ENCODE measurements at regions not wholly inside any gene's neighbourhood (a gene's known extent, or its start where the extent isn't known, plus 50 kb on each side); places are given as distances from the start of the nearest gene placed in this dataset.

GRCh38 chr15:91694831-91695210 is 158.7 kb upstream of the SLCO3A1 start (continued):
- TF ChIP-seq KIAA2018 (CRISPR knock-in tag; IDR thresholded peaks at IDR 0.05; ENCODE audit: borderline replicate concordance) = no peak

- in situ Hi-C loops (cut with HindIII; ENCODE audit: extremely low pct_ligation_motif_present, low pct_unique_long_range_greater_than_20kb) (no loop called here), intact Hi-C loops (cut with micrococcal nuclease; ENCODE audit: unreplicated experiment) (no loop called here)
- Histone ChIP-seq H3K36me3 (replicated peaks in 1 of 2; ENCODE audit: control insufficient read depth in 1 of 2, insufficient read depth in 2 of 2, low read length in 2 of 2) (no peaks in the 10 kb centered on the region), H2AFZ (ENCODE audit: low read length) (no peak overlapping the region), H3K4me3 (replicated peaks in 1 of 3; ENCODE audit: insufficient read depth in 1 of 3, low read depth in 2 of 3, low read length in 3 of 3) (no peak overlapping the region), H3K4me1 (ENCODE audit: insufficient read depth, low read length) (peaks cover 11% of the 10 kb centered on the region), H3K9me3 (ENCODE audit: low read length) (no peaks in the 10 kb centered on the region), H4K20me1 (ENCODE audit: insufficient read depth, low read length) (no peaks in the 10 kb centered on the region), H3K27ac (ENCODE audit: extremely low read length, insufficient read depth, low read length) (no peak overlapping the region), H3K27me3 (ENCODE audit: control insufficient read depth in 1 of 2, insufficient read depth in 2 of 2, low read length in 2 of 2) (peaks cover 0 to 12% of the 10 kb centered on the region in 2 experiments; a peak in 1 of 5 replicates), H3K9ac (ENCODE audit: insufficient read depth, low read depth, low read length) (no peak overlapping the region), H3K79me2 (ENCODE audit: insufficient read depth, low read length) (no peaks in the 10 kb centered on the region), H3K4me2 (ENCODE audit: low read depth, low read length) (no peak overlapping the region)
- DNase-seq (ENCODE audit: low spot score) = no peak
- BruUV-seq (replicated peaks) = no TSS peak
- no peak for FAIRE-seq
- no peak for ATAC-seq
- POLR2A ChIA-PET = no interaction called here
- 38% methylated on average over 8 of the region's 8 CpGs for WGBS (ENCODE audit: low lambda C conversion rate)
- CTCF ChIA-PET (ENCODE audit: low intra/inter-chr PET ratio, low total read pairs) = no interaction called here
- TF ChIP-seq RARG (CRISPR knock-in tag; IDR thresholded peaks at IDR 0.05; ENCODE audit: low read depth) (no peak), ATF7 (IDR thresholded peaks at IDR 0.05) (no peak), ATF7 (CRISPR knock-in tag; IDR thresholded peaks at IDR 0.05) (no peak), AHDC1 (CRISPR knock-in tag; IDR thresholded peaks at IDR 0.05; ENCODE audit: borderline replicate concordance) (no peak), BRCA1 (CRISPR knock-in tag; IDR thresholded peaks at IDR 0.05) (no peak), ZNF530 (CRISPR knock-in tag; IDR thresholded peaks at IDR 0.05; ENCODE audit: low read depth) (no peak), NKX3-1 (CRISPR knock-in tag; IDR thresholded peaks at IDR 0.05) (no peak)
Measured at GRCh38 chr15:91695799-91696198, 157.7 kb upstream of the SLCO3A1 start.

All from HepG2 (cell line).